ENCODE measurements at regions not wholly inside any gene's neighbourhood (a gene's known extent, or its start where the extent isn't known, plus 50 kb on each side); places are given as distances from the start of the nearest gene placed in this dataset.

DNA sequence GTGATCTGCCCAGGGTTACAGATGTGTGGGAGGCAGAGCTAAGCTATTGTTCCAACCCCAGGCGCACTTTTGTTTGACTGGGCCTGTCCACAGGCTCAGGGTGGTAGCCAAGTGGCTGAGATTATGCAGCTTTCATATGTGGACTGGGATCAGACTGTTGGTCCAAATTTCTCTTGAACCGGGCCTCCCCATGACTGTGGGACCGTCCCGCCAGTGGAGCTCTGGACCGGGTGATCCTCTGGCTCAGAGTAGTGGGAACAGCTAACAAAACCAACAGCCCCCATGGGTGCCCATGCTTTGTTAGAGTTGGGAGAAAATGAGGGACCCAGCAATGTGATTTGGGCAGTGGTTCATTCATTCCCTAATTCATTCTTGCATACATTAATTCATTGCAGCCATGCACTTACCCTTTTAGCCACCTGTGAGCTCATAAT lies 86.8 kb upstream of the HS6ST1 start:
- Histone ChIP-seq H3K9ac (replicated peaks; ENCODE audit: extremely low read depth, insufficient read depth, low read length) (no peak overlapping the region), H3K9me1 (replicated peaks; ENCODE audit: control insufficient read depth, extremely low read depth, insufficient read depth, low read length) (no peaks in the 10 kb centered on the region), H2AFZ (ENCODE audit: low read depth, low read length) (no peak overlapping the region), H3K4me1 (ENCODE audit: control insufficient read depth, extremely low read depth, insufficient read depth, low read length) (peaks cover 14% of the 10 kb centered on the region), H3K4me2 (ENCODE audit: insufficient read depth, low read length) (no peak overlapping the region), H4K20me1 (replicated peaks; ENCODE audit: control insufficient read depth, extremely low read depth, insufficient read depth, low read length) (no peaks in the 10 kb centered on the region), H3K9me3 (replicated peaks; ENCODE audit: control insufficient read depth, insufficient read depth, low read length) (no peaks in the 10 kb centered on the region), H3K79me2 (ENCODE audit: control insufficient read depth, insufficient read depth, low read length) (no peaks in the 10 kb centered on the region), H3K4me3 (replicated peaks in 1 of 3; ENCODE audit: insufficient read depth in 1 of 3, low read depth in 1 of 3, low read length in 3 of 3) (no peak overlapping the region), H3K27me3 (ENCODE audit: control insufficient read depth in 2 of 2, insufficient read depth in 2 of 2, low read length in 2 of 2) (no peaks in the 10 kb centered on the region), H3K27ac (ENCODE audit: insufficient read depth, low read depth, low read length) (no peak overlapping the region), H3K36me3 (ENCODE audit: control insufficient read depth in 2 of 2, extremely low read depth in 1 of 2, insufficient read depth in 2 of 2, low read length in 2 of 2) (no peaks in the 10 kb centered on the region)
- no TSS peak for BruUV-seq (replicated peaks)
- no peak for TF ChIP-seq POLR2A (IDR thresholded peaks at IDR 0.05; ENCODE audit: low read depth, low read length)
- TF ChIP-seq, protein P1, sequence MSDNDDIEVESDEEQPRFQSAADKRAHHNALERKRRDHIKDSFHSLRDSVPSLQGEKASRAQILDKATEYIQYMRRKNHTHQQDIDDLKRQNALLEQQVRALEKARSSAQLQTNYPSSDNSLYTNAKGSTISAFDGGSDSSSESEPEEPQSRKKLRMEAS (IDR thresholded peaks at IDR 0.05; ENCODE audit: insufficient read depth, insufficient read length), result no peak
- no peak for TF ChIP-seq GATA2 (IDR thresholded peaks at IDR 0.05; ENCODE audit: insufficient read depth, insufficient read length, low read depth, low read length)
- no peak for TF ChIP-seq JUN (IDR thresholded peaks at IDR 0.05; ENCODE audit: borderline replicate concordance, insufficient read depth, insufficient read length, low read depth)
- no peak for TF ChIP-seq MYC (IDR thresholded peaks at IDR 0.05; ENCODE audit: low read depth, low read length)
- TF ChIP-seq FOS (IDR thresholded peaks at IDR 0.05; ENCODE audit: borderline replicate concordance, insufficient read depth, low read length), result no peak
- no peak for TF ChIP-seq POLR2AphosphoS5 (IDR thresholded peaks at IDR 0.05; ENCODE audit: insufficient read depth, low read depth, low read length)
- no peak for TF ChIP-seq EZH2 (IDR thresholded peaks at IDR 0.05; ENCODE audit: borderline replicate concordance, low read depth, low read length, severe bottlenecking)
- TF ChIP-seq, protein P2, sequence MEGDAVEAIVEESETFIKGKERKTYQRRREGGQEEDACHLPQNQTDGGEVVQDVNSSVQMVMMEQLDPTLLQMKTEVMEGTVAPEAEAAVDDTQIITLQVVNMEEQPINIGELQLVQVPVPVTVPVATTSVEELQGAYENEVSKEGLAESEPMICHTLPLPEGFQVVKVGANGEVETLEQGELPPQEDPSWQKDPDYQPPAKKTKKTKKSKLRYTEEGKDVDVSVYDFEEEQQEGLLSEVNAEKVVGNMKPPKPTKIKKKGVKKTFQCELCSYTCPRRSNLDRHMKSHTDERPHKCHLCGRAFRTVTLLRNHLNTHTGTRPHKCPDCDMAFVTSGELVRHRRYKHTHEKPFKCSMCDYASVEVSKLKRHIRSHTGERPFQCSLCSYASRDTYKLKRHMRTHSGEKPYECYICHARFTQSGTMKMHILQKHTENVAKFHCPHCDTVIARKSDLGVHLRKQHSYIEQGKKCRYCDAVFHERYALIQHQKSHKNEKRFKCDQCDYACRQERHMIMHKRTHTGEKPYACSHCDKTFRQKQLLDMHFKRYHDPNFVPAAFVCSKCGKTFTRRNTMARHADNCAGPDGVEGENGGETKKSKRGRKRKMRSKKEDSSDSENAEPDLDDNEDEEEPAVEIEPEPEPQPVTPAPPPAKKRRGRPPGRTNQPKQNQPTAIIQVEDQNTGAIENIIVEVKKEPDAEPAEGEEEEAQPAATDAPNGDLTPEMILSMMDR (IDR thresholded peaks at IDR 0.05; ENCODE audit: extremely low read depth in 1 of 2, insufficient read depth in 1 of 2, low read depth in 1 of 2, low read length in 2 of 2), result no peak
- intact Hi-C loops (cut with micrococcal nuclease) (no loop called here), dilution Hi-C loops (cut with MboI; ENCODE audit: extremely low pct_ligation_motif_present, low sequenced_read_pairs) (no loop called here)
- DNase-seq (ENCODE audit: low read depth, low spot score) (no peak), FAIRE-seq (no peak)
- ChIA-PET CTCF (interaction anchor here (0.6 to 2.9 kb wide), 3 partner anchors 9 to 221 kb away, joined by 3 to 8 read pairs (median 3); no protein-coding TSS in a partner anchor), POLR2A (no interaction called here)
